HCT116 (cell line): ENCODE measurements at regions not wholly inside any gene's neighbourhood (a gene's known extent, or its start where the extent isn't known, plus 50 kb on each side); places are given as distances from the start of the nearest gene placed in this dataset.

Source experiments
- CTCF ChIP-seq, 3 experiments: fragments of 200-600 bp in 1 of 3; sonication (generic) in 1 of 3; IDR thresholded peaks in 2 of 3; conservative IDR thresholded peaks in 1 of 3; 2 replicates each; pipeline ENCODE4 v1.5.1; 2012 to 2017; ENCODE audit warnings: low read depth in 2 of 3, low read length in 2 of 3, antibody characterized with exemption in 1 of 3, borderline replicate concordance in 1 of 3, control low read depth in 1 of 3, mild to moderate bottlenecking in 1 of 3, mixed read lengths in 1 of 3, mixed run types in 1 of 3, moderate library complexity in 1 of 3; ENCODE audit not compliant: insufficient read depth in 1 of 3
- ELF1 ChIP-seq: IDR thresholded peaks from 2 replicates; pipeline ENCODE4 v1.6.1; 2012; ENCODE audit warnings: low read depth, borderline replicate concordance
- EZH2 ChIP-seq: fragments of 200-600 bp; sonication (generic); IDR thresholded peaks from 2 replicates; pipeline ENCODE4 v1.6.1; 2017; ENCODE audit warnings: antibody characterized with exemption, mixed run types
- EZH2phosphoT487 ChIP-seq: fragments of 200-600 bp; IDR thresholded peaks from 2 replicates; pipeline ENCODE4 v1.6.1; 2018; ENCODE audit warnings: antibody characterized with exemption, borderline replicate concordance
- JUND ChIP-seq: IDR thresholded peaks from 2 replicates; pipeline ENCODE4 v1.6.1; 2012
- MAX ChIP-seq: IDR thresholded peaks from 2 replicates; pipeline ENCODE4 v1.6.1; 2012
- POLR2A ChIP-seq: IDR thresholded peaks from 2 replicates; pipeline ENCODE4 v1.7.0; 2011; ENCODE audit warnings: borderline replicate concordance; ENCODE audit not compliant: insufficient read depth, insufficient read length; ENCODE audit errors: extremely low read depth
- POLR2AphosphoS5 ChIP-seq: IDR thresholded peaks from 2 replicates; pipeline ENCODE4 v1.6.1; 2011; ENCODE audit warnings: mild to moderate bottlenecking, low read depth, low read length, moderate library complexity
- RAD21 ChIP-seq: IDR thresholded peaks from 2 replicates; pipeline ENCODE4 v1.6.1; 2012; ENCODE audit warnings: low read depth, mild to moderate bottlenecking
- REST ChIP-seq: IDR thresholded peaks from 2 replicates; pipeline ENCODE4 v1.6.1; 2012; ENCODE audit warnings: low read depth
- YY1 ChIP-seq: IDR thresholded peaks from 2 replicates; pipeline ENCODE4 v1.6.1; 2011; ENCODE audit warnings: low read length, low read depth, moderate library complexity, mild to moderate bottlenecking; ENCODE audit not compliant: insufficient replicate concordance; ENCODE audit errors: extremely low read depth
- ZBTB33 ChIP-seq: IDR thresholded peaks from 2 replicates; pipeline ENCODE4 v1.6.1; 2011; ENCODE audit warnings: mild to moderate bottlenecking, low read length, moderate library complexity; ENCODE audit not compliant: insufficient replicate concordance; ENCODE audit errors: extremely low read depth
- ZNF274 ChIP-seq: fragments of 200-500 bp; sonication (Bioruptor generic); IDR thresholded peaks from 2 replicates; pipeline ENCODE4 v1.6.1; 2014; ENCODE audit warnings: mild to moderate bottlenecking, low read depth, low read length, inconsistent platforms

GRCh38 chr5:163660486-163660885 lies 155.1 kb downstream of the MAT2B start:
- TF ChIP-seq POLR2AphosphoS5 = no peak
- TF ChIP-seq CTCF (IDR thresholded peaks at IDR 0.05 in 2 of 3, conservative IDR thresholded peaks at IDR 0.05 in 1 of 3; ENCODE audit: borderline replicate concordance in 1 of 3, insufficient read depth in 1 of 3, low read depth in 2 of 3, low read length in 2 of 3) = no peak
- no peak for TF ChIP-seq YY1
- TF ChIP-seq EZH2phosphoT487 = no peak
- no peak for TF ChIP-seq MAX
- no peak for TF ChIP-seq REST
- no peak for TF ChIP-seq EZH2
- TF ChIP-seq POLR2A = no peak
- no peak for TF ChIP-seq RAD21
- no peak for TF ChIP-seq JUND
- no peak for TF ChIP-seq ZBTB33
- no peak for TF ChIP-seq ELF1
- TF ChIP-seq ZNF274 = no peak
